ENCODE measurements at regions not wholly inside any gene's neighbourhood (a gene's known extent, or its start where the extent isn't known, plus 50 kb on each side); places are given as distances from the start of the nearest gene placed in this dataset.
"Not testable (repeated sequence)": the region's sequence is repeated elsewhere in the genome, so short reads cannot be mapped to it uniquely, and the experiment has no call there.

DNA sequence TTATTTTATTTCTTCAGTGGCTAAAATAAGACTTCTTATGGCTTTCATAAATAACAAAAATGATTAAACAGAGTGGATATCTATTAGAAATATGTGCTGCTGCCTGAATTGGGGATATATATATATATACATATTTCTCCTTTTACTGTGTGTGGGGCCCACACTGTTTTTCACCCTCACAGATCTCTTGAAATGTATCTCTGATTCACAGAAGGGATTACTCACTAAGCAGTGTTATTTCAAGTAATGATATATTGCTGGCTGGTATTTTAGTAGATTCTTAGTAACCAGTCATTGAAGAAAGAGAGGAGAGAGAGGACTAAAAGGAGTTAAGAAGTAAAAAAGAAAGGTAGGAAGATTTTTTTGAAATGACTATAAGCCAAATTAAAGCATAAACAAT is 308.6 kb upstream of the NRP1 start:
- DNase-seq, result no peak

DNA sequence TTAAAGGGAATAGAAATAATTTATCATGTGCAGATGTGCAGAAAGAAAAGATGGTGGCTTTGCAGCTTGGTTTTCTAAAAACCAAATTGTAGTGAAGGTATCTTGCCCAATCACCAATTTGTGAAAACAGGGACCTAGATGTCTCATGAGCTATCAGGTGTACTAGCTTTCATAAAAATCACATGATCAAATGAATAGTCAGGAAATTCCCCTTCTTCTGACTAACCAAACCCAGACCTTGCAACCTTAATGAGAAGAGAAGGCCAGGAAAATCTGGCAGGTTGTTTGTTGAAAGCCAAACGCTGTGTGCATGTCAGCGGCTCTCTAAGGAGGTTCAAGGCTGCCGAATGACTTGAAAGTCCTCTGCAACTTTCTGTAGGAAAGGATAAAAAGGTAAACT is 304.4 kb upstream of the NRP1 start:
- peak; percentile 6 for DNase-seq

DNA sequence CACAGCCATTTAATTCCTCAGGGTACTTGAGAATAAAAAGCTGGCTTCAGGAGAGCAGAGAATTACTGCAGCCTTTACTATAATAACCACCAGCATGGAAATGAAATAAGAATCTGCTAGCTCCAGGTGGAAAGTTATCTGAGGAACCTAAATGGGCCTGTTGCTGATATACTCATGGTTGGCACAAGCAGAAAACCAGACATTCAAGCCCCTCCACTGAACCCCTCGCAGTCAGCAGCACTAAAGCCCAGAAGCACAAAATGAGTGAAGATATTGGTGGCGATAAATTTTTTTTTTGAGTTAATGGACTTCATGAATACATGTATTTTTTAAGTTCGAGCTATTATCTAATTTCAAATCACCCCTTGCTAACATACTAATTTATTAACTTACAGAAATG is 303.9 kb upstream of the NRP1 start:
- DNase-seq, result no peak

DNA sequence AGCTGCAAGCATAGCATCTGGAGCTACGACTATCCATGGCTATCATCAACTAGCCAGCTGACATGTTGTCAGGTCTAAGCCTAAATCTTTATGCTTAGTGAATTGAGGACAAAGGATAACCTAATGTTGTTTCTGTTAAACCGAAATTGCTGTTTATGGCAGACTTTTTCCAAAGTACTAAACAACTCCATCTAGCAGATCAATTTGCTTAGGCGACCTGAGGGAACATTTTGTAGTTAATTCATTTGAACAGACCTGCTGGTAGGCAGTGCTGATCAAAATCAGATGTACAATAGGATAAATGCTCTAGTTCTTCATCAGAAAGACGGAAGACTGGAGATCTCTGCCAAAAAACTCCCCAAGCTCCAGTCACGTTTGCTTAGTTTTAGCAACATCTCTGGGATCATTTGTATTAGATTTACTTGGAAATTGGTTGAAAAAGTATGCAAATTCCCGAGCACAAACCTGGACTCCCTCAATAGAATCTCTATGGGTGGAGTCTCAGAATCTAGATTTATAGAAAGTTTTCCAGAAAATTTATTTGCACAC is 301.6 kb upstream of the NRP1 start:
- no peak for DNase-seq

DNA sequence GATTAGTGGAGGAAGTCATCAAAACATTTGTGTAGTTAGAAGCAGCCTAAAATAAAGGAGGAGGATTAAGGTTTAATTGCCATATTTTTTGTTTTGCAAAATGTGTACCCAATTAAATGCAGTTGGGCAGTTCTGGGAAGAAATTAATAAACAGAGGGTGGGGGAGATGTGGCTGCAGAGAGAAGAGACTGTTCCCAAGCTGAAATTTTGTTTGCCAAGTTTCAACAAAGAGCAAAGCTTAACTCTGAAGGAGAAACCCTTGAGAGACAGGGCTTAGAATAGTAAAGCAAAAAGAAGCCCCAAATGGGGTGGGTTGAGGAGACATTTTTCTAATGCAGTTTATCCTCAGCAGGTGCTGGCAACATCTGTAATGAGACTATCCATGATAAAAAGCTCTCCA is 298.0 kb upstream of the NRP1 start:
- DNase-seq, result no peak

DNA sequence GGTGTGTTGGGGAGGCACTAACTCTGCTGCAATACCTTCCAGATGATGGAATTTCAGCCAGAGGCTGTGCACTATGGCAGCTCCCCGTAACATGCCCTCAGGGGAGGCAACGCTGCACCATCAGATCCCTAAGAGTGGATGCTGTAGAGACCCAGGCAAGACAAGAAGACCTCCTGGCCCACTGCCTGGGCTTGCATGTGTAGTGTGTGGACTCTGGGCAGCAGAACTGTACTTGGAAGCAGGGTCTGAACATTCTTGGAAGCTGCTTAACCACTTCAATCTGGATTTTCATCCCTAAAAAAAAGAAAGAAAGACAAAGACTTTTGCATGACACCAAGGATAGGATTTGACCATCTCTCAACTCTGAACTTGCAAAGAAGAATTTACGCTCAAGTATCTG is 297.5 kb upstream of the NRP1 start:
- no peak for DNase-seq

DNA sequence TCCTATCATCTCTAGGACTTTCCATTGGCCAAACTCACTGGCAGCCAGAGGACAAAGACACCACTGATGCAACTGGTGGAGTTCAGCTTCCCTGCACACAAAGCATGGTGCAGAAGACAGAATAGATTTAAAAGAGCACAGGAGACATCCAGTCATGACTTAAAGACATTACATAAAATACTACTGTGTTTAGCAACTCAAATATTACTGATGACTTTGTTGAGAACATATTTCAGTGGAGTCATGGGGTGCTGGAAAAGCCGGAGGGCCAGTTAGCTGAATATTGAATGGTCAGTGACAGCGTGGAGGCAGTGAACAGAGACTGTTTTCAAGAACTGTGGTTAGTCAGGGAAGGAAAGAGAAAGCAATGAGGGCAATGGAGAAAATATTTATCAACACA is 296.3 kb upstream of the NRP1 start:
- no peak for DNase-seq

DNA sequence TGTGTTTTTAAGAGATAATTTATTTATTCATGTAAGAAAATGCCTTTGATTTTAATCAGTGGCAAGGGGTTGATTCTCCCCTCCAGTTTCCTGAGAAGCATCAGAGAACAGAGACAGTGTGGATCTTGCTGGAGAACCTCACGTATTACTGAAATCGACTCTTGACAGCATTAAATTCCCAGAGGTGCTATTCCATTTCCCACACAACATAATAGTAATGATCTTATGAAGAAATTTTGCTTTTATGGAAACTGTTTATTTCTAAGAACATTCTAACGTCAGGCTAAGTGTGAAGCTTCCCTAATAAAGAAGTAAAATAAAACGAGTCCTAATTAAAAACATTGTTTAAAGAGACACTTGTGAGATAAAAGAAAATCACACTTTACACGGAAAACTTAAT is 293.1 kb upstream of the NRP1 start:
- no peak for DNase-seq

DNA sequence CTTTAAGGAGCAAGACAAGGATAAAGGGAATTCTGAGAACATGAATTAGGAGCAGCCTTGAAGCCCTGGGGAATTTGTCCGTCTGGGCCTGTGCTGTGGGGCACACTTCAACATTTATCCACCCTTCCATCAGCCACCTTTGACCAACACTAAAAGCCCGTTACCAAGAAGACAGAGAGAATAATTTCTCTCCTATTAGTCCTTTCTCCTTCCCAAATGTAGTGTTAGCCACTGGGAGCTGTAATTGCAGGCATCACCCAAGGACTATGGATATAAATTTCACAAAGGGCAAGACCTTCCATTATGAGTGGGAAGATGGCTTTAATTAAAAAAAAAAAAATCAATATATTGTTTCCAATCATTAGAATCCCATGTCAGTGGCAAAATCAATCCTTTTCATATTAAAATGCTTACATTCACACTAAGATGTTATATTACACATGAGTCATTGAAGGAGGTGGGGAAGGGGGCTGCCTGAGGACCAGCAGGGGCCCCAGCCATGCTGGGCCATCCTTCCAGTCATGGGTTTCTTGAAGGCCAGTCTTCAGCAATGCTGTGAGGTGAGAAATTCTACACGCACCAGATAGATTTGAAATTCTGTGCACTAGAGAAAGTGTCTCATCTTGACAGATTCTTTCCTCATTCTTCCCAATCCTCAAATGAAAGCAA is 292.5 kb upstream of the NRP1 start:
- DNase-seq, result no peak

DNA sequence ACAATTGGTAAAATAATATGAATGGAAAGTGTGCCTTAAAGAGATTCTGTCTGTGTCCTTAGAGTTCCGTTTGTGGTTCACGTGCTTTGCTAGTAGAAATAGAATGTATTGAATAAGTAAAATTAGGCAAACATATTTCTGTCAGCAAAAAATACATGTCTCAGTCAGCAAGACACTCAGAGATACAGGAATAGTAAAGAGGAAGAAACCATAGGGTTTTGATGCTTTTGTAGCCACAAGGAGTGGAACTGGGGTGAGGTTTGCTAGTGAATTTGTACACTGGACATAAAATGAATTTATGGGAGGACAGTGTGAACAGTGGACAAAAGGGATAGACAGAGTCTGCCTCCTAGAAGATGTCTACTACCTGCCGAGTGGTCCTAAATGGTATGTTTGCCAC is 289.2 kb upstream of the NRP1 start:
- DNase-seq, result no peak

DNA sequence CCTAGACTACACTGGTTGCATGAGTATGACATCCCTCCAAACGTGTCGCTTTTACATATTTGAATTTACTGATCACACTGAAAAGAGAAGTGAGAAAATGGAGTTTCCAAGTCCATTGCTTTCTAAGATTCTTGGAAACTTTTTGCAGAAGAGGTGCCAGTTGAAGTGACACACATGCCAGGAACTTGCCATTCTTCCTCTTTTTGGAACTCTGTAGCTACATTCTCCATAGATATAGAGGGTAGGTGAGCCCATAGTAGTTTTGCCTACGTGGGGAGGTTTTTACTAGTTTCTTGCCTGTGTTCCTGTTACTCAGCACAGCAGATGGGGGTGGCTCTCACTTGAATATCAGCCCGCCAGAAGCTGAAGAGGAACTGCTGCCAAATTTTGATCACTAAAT is 286.6 kb upstream of the NRP1 start:
- no peak for DNase-seq

DNA sequence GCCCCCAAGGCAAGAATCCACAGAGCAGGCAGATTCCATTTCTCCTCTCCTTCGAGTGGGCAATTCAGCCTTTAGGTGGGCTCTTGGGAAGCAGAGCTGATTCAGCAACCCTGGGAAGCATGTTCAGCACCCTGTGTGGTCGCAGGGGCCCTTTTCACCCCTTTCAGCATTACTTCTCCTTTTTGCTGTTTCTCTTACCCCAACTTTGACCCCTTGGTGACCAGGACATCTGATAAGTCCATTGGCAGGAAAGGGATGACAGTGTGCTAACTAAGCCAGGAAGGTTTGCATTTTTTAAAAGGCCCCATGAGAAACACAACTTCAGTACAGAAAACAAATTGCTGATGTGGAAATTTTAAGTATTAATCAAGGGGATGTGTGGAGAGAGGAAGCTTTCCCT is 283.7 kb upstream of the NRP1 start:
- DNase-seq, result no peak

DNA sequence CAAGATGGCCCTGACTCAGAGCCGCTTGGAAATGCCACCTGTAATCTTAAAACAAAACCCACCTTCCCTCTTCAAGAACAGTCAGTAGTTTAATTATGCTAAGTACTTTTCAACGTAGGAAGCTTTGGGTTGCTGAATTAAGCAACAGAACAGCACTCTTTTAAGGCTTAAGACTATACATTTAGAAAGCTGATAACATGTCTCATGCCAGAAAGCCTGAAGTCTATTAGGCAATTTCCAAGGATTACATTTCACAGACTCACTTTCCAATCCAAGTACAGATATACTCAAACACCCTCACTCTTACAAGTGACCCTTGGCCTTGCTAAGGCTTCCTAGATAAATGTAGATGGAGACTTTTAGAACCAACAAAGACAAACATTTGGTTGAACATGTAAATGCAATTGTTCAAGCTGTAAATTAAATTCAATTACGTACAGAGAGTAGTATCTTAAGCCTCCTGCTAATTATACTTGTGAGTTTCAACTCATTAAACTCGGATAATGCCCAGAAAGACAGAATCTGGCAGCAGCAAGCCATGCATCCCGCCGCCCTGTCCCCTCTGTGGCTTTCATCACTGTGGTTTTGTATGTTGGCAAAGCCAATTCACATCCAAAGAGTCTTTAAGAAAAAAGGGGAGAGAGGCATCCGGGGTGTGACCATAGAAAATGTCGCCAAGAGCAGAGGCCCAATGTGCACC is 283.1 kb upstream of the NRP1 start:
- DNase-seq, result no peak

DNA sequence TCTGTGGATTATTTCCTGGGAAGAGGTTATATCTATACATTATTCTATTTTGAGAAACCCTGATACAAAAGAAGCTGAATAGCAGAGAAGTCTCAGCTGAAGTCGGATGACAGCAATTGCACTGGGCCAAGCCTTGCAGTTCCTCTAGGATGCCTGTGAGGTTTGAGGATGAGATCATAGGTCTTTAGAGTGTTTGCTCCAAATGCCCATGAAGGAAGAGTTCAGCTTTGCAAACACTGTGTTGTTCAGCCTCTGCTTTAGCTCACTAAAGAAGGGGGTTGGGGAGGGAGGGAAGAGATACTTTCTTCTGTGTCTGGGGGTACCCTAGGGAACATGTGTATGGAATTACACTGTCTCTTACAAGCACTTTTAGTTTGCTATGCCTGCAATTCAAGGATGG is 282.5 kb upstream of the NRP1 start:
- peak; percentile 61 for DNase-seq

DNA sequence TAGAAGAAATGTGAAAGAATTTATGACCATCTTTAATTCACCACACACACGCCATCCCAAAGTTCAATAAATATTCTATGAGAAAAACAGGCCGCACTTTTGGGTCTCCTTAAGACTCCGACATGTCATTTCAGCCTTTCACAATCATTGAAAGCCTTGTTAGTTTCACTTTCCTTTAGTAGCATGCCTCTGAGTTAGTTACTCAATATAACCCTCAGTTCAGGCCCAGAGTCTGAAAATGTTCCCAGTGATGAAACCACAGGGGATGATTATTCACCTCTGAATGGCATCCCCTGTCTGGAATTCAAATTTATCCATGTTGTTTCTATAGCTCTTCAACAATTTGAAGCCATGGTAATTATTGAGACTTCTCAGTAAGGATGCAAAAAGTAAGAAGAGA is 278.1 kb upstream of the NRP1 start:
- DNase-seq, result no peak

DNA sequence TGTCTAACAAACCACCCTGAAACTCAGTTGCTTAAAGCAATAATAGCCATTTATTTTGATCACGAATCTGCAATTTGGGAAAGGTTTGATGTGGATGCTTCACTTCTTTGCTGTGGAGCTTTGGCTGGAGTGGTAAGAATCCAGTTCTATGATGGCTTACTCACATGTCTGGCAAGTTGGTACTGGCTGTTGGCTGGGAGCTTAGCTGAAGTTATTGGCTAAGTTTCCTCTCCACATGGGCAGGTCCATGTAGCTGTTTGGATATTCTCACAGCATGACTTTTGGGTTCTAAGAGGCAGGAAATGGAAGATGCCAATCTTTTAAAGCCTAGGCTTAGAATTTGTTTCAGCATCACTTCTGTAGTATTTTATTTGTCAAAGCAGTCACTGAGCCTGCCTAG is 277.6 kb upstream of the NRP1 start:
- DNase-seq, result no peak

DNA sequence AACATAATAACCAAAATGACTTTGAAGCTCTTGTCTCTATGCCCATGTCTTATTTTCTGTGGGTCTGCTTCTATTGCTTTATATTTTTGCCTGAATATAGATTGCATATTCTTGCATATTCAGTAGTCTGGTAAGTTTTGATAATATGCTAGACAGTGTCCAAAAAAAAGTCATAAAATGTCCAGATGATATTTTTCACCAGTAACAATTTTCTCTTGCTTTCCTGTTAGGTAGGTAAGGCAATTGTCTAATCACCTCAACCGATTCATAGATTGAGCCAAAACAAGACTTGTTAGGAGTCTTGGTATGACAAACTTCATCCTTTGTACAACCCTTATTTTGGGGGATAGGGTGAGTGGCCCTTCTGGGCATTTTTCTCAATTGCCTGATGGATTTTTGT is 277.0 kb upstream of the NRP1 start:
- no peak for DNase-seq

DNA sequence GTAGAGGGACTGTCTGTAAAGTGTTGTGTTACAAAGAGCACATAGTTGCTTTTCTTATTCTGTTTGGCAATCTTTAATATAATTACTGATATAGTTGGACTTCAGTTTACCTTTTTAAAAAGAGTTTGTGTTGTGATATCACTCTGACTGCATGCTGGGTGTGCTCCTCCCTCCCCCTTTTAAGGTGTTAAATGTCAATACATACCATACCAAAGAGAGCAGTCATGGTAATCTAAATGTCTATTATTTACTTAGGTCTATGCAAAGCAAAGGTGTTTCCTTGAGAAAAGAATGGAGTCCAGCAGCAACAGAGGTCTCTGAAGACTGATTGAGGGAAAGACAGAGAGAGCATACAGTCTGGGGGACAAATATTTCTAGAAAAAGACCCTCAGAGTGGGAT is 275.1 kb upstream of the NRP1 start:
- DNase-seq, result peak; percentile 28

DNA sequence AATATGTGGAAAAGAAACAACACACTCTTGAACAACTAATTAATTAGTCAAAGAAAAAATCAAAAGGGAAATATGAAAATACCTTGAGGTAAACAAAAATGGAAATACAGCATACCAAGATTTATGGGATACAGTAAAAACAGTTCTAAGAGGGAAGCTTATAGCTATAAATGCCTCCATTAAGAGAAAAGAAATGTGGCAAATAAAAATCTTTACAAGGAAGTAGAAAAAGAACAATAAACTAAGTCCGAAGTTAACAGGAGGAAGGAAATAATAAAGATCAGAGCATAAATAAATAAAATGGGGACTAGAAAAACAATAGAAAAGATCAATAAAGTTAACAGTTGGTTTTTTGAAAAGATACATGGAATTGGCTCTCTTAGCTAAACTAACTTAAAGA is 267.8 kb upstream of the NRP1 start:
- DNase-seq, result no peak

DNA sequence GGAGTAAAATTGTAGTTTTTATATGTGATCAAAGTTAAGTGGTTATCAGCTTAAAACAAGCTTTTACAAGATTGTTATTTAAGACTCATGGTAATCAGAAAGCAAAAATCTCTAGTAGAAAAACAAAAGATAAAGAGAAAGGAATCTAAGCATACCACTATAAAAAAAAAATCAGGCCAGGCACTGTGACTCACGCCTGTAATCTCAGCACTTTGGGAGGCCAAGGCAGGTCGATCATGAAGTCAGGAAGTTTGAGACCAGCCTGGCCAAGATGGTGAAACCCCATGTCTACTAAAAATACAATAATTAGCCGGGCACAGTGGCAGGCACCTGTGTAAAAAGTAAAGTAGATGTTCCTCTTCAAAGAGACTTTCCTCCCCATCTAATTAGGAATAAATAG is 265.9 kb upstream of the NRP1 start:
- no peak for DNase-seq

DNA sequence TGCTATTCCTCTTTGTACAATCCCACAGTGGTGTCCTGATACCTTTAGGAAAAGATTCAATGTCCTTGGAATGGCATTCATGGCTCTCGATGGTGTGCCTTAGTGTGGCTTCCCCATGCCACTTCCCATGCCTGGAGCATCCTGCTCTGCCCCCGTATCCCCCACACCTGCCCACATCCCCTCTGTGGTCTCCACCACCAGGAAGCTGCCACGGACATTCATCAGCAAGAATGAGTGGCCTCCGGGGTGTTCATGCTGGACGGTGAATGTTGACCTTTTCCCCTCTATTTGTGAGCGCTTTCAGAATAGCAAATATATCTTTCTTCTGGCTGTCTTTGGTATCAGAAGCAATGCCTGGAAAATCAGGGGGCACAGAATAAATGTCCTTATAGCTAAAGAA is 262.0 kb upstream of the NRP1 start:
- DNase-seq, result no peak

DNA sequence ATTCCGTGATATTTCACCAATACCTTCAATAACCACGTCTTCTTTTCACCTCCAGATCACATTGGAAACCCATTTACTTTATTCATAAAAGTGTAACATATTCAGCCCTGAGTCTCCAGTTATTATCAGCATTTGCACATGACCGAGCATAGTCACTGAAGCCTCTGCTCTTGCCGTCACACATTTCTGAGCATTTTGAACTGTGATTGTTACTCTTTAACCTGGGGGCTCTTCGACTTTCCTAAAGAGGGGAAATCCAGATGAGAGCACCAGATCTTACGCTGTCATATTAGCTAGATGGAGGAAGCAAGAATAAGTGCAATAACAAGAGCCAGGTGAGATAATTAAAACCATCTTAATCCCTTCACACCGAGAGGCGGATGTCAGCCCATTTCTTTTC is 260.0 kb upstream of the NRP1 start:
- no peak for DNase-seq

DNA sequence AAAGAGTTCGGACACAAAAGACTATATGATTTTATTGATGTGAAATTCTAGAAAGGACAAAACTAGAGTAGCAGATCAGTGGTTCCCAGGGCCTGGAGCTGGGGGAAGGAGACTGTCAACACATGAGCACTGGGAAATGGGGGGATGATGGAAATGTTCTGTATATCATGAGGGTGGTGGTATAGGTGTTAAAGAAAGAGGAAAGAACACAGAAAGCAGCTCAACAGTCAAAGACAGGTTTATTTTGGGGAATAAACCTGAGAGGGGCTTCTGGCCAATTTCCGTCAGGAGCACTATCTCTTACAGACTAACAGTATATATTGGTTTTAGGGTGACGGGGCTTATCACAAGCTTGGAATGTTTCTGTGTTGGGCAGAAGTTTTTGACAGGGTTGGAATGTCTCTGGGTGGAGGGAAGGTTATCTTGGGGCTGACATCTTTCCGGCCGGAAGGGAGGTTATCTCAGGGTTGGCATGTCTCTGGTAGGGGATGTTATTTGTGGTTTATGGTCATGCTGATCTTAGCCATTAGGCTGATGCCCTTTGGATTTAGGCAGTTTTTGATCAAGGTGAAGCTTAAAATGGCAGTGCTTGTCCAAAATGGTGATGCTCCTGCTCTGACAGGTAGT is 254.6 kb upstream of the NRP1 start:
- DNase-seq, result no peak

DNA sequence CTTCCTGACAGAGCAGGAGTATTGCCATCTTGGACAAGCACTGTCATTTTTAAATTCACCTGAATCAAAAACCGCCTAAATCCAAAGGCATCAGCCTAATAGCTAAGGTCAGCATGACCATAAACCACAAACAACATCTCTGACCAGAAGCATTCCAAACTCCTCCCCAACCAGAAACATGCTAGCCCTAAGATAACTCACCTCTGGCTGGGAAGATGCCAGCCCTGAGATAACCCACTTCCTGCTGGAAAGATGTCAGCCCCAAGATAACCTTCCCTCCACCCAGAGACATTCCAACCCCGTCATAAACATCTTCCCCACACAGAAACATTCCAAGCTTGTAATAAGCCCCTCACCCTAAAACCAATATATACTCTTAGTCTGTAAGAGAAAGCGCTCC is 250.1 kb upstream of the NRP1 start:
- not testable (repeated sequence) for DNase-seq

Measured in DMS53 (cell line).